Peyer's patch (tissue), 4 donors: ENCODE measurements at regions not wholly inside any gene's neighbourhood (a gene's known extent, or its start where the extent isn't known, plus 50 kb on each side); places are given as distances from the start of the nearest gene placed in this dataset.

Experiments used
- CTCF ChIP-seq, 6 experiments: fragments of 450-650 bp in 4 of 6; fragments of 200-600 bp in 2 of 6; sonication (generic) in 1 of 6; IDR thresholded peaks; one replicate each; pipeline ENCODE4 v1.5.1; 2017 to 2019; ENCODE audit warnings: antibody characterized with exemption in 6 of 6, mild to moderate bottlenecking in 3 of 6, moderate library complexity in 1 of 6
- POLR2A ChIP-seq, 2 donors: fragments of 450-650 bp; IDR thresholded peaks; one replicate each; pipeline ENCODE4 v1.5.1; 2017; ENCODE audit warnings: antibody characterized with exemption in 2 of 2, mild to moderate bottlenecking in 2 of 2, moderate library complexity in 2 of 2

- no peak for TF ChIP-seq CTCF (IDR thresholded peaks at IDR 0.05)
- TF ChIP-seq POLR2A (IDR thresholded peaks at IDR 0.05), result no peak
Observed at GRCh38 chr17:73851091-73851490, 206.8 kb upstream of the SDK2 start.
